ENCODE measurements at regions not wholly inside any gene's neighbourhood (a gene's known extent, or its start where the extent isn't known, plus 50 kb on each side); places are given as distances from the start of the nearest gene placed in this dataset.

DNA sequence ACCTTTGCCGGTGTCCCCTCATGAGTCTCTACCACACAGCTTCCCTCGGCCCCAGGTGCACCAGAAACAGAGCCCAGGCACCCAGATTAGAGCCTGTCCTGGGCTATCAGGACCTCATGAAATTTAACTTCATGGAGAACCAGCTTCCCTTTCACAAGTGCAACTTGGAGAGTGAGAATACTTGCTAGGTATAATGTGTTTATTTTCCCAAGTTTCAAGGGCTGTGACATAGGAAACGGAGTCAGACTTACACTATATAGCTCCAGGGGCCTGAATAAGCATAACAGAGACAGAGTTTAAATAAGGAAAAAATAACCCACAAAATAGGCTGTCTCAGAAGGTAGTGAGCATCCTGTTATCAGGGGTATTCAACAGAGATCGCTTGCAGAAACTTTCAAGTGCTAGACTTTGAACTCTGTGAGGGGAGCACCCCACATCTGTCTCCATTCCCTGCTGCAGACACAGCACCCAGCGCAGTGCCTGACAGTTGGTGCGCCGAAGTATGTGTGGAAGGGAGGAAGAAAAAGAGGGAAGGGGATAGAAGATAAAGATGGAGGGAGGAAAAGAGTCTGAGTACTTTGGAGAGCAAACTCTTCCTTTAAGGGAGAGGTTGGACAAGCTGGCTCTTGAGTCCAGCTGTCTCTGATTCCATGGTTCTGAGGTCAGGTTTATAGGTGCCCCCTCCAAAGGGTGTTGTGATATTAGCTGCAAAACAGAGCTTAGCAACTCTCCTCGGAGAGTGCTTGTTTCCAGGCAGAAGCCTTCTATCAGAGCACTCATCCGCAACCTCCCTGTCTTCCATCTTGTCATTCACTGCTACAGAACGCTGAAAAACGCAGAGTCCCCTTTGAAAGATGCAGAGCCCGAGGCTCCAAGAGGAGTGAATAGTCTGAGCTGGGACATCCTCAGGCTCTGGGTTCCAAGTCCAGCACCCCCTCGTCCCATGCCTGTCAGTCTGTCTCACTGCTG lies 84.8 kb downstream of the CPN2 start:
- peak; percentile 35 for DNase-seq

GRCh38 chr3:194267744-194268653 lies 83.1 kb downstream of the CPN2 start:
- peak; percentile 73 for DNase-seq

GRCh38 chr3:194268654-194269512 lies 82.2 kb downstream of the CPN2 start:
- DNase-seq = peak; percentile 45

DNA sequence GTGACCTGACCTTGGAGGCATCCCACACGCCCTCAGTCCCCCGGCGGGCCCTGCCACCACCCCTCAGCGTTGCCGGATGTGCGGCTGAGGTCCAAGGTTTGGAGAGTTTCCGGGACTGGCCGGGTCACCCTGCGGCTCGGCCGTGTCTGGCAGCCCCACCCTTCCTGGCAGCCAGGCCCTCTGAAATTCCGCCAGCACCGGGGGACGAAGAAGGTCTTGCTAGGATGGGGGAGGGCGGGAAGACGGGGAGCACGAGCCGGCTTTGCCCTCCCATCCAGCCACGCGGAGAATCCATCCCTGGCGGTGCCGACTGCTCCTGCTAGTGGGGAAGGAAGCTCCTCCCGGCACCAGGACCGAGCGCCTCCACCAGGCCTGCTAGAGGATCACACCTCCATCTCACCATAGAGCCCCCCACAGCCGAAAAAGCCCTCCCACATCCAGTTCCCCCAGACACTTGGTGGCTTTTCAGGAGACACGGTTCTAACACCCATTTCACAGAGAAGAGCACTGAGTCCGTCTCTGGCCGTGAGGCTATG lies 81.5 kb downstream of the CPN2 start:
- DNase-seq = peak; percentile 89

- DNase-seq = peak; percentile 82
These were observed 80.3 kb downstream of the CPN2 start for GRCh38 chr3:194270627-194271459.

- no peak for DNase-seq
These were observed 79.6 kb downstream of the CPN2 start for GRCh38 chr3:194271460-194272035.

DNA sequence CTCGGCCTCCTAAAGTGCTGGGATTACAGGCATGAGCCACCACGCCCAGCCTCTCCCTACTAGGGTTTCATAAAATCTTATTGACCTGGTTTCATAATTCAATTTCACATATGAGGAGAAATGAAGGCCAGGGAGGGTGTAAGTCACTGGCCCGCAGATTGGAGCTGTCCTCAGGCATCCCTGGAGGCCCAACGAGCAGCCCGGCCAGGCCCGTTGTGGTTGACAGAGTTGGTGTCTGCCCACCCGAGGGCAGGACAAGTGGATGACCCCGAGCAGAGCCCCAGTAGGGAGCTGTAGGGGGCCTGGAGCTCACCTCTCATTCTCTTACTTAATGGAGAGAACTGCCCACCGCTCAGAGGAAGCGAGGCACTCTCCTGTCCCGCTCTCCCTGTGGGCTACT lies 78.9 kb downstream of the CPN2 start:
- DNase-seq = peak; percentile 28

GRCh38 chr3:194272861-194273742 lies 78.0 kb downstream of the CPN2 start:
- DNase-seq = peak; percentile 68

DNA sequence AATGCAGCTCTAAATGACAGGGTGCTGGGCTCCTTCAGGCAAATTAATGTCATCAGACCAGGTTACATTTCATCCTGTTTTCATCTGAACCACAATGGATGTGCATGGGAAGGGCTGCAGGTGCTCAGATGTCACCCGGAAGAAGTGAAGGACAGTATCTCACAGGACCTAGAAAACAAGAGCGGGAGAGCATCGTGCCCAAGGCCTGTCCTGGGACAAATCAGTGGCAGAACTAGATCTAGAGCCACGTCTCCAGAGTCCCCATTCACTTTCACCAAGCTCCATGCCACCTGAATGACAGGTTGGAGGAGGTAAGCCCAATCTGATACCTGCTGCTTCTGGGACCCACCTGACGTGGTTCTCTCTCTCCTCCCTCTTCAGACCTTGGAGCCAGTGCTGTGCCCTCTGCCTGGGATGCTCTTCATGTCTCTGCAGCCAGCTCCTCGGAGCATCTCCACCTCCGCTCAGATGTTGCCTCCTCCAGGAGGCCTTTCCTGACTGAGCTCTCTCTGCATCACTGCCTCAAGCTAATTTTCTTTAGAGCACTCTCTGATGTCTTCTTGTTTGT lies 77.3 kb downstream of the CPN2 start:
- peak; percentile 21 for DNase-seq

GRCh38 chr3:194274424-194275085 lies 76.6 kb downstream of the CPN2 start:
- peak; percentile 42 for DNase-seq

DNA sequence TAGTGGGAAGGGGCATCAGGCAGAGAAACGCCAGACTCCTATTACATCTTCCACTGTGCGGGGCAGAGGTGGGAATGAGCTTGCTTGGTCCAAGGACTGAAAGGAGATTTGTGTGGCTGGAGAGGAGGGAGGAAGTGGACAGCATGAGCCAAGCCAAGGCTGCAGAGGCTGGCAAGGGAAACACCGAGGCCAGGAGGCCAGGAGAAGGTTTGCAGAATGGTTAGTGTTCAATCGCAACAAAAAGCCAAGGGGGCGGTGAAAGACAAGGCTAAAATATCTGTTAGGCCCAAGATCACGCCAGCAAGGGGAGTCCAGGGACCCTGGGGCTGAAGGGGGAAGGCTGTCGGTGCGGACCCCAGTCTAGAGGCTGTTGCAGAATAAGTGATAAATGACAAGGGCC lies 75.8 kb downstream of the CPN2 start:
- peak; percentile 66 for DNase-seq

DNA sequence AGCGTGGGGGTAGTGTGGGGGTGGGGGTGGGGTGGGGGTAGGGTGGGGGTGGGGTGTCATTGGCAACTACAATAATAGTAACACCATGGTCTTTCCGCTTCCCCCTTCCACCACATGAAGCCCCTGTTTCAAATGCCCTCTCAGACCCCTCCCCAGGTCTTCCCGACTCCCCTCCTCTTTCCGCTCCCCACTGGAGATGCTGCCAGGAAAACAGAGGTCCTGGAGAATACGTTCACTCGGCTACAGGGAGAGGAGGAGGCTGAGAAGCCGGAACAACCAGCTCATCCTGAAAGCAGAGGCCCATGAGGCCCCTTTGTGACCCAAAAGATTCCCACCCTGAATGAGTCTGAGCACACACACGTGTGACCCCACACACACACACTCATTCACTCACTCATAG lies 75.4 kb downstream of the CPN2 start:
- peak; percentile 56 for DNase-seq

DNA sequence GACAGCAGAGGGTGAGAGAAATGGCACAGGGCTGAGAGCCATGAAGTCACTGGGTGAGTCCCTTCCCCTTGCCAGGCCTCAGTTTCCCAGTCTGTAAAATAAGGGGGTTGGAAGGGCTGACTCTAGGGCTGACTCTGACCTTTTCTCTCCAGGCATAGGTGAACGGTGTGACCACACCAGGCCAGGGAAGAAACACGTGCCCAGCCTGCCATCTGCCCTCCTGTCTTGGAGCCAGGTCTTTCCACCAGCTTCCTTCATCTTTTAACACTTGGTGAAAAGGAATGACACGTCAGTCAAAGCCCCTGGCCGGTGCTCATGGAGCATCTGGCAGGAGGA lies 74.4 kb downstream of the CPN2 start:
- no peak for DNase-seq

DNA sequence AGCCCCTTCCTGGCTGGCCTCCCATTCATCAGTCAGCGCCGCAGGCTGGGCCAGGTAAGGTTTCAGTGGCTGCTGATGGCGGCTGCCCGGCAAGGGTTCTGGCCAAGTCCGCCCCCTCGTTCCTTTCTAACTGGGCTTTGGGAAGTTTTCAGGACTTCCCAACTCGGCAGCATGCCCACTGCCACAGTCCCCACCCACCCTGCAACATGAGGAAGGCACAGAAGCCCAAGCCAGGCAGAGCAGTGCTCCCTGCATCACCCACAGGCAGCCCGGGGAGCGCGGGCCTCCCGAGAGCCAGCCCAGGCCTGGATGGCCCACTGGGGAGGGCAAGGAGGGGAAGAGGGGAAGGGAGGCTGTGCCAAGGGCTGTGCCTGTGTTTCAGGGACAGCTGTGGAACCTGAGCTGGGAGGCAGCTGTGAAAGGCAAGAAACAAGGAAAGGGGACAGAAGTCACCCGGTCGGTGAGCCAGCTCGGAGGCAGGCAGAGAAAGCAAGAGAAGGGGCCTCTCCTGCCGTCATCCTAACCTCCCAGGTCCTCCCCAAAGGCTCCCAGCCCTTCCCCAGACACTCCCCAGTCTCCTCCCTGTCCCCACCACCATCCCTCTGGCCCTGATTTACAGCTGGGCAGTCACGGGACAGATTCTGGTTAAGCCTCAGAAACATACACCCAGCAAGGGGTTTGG lies 73.9 kb downstream of the CPN2 start:
- DNase-seq = peak; percentile 90

DNA sequence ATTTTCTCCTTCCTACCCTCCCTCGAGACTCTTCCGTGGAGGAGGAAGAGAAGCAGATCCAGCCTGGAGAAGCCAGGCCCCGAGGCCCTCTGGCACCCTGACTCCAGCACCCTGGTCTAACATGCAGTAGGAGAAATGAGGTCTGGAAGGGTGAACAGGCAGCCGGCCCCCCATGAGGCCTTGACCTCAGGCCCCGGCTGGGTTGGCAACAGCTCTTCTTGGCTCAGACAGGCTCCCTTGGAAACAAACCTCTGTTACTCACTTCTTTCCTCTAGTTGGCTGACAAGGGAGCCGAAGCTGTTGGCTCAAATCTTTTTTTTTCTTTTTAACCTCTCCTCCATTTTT lies 73.4 kb downstream of the CPN2 start:
- peak; percentile 84 for DNase-seq

- peak; percentile 10 for DNase-seq
These were observed 72.8 kb downstream of the CPN2 start for GRCh38 chr3:194278186-194278845.

DNA sequence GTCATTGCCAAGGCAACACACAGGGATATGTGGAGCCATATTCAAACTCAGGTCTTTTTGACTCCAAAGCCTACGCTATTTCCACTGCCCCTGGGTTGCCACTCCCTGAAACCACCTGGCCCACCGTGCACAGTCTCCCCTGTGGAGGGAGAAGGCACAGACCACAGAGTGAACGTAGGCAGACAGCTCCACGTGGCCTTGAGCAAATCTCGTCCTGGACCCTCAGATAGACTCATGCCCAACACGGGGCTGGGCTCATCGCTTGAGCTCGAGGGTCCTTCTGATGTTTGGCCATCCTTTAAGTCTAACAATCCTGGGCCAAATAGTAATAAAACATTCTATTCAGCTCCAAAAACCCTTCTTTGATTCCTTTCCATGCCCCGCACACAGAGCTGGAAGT lies 72.0 kb downstream of the CPN2 start:
- peak; percentile 29 for DNase-seq
